Heart right ventricle (tissue), 16 donors: ENCODE measurements at regions not wholly inside any gene's neighbourhood (a gene's known extent, or its start where the extent isn't known, plus 50 kb on each side); places are given as distances from the start of the nearest gene placed in this dataset.
A peak's percentile ranks its signal among the peaks of the same experiment; 100 is the strongest.

ENCODE experiments used
- ATAC-seq, 8 donors: fragments of 200-7000 bp; cut with Tn5 transposase; one replicate each; pipeline ENCODE4 v1.9.1; 2020; ENCODE audit warnings: mild to moderate bottlenecking in 8 of 8, moderate library complexity in 8 of 8, moderate number of reproducible peaks in 1 of 8
- DNase-seq, 2 donors: peaks; one replicate each; pipeline ENCODE4 v3.0.0-alpha.2; 2020
- H3K27ac ChIP-seq, 10 donors: fragments of 200-600 bp; sonication (generic) in 2 of 10; one replicate each; pipeline versions ENCODE4 v1.5.0 to v1.8.0; 2020 to 2022; ENCODE audit warnings: mild to moderate bottlenecking in 3 of 10
- H3K27me3 ChIP-seq, 7 donors: fragments of 200-600 bp; one replicate each; pipeline ENCODE4 v1.8.0; 2021 to 2022; ENCODE audit warnings: mild to moderate bottlenecking in 2 of 7
- H3K36me3 ChIP-seq, 9 donors: fragments of 200-600 bp; sonication (generic) in 1 of 9; one replicate each; pipeline versions ENCODE4 v1.5.0 to v1.8.0; 2020 to 2022; ENCODE audit warnings: mild to moderate bottlenecking in 2 of 9
- H3K4me1 ChIP-seq, 9 donors: fragments of 200-600 bp; sonication (generic) in 1 of 9; one replicate each; pipeline versions ENCODE4 v1.5.0 to v1.8.0; 2020 to 2022; ENCODE audit warnings: mild to moderate bottlenecking in 4 of 9
- H3K4me3 ChIP-seq, 10 donors: fragments of 200-600 bp; sonication (generic) in 2 of 10; one replicate each; pipeline versions ENCODE4 v1.5.0 to v1.8.0; 2020 to 2022; ENCODE audit warnings: mild to moderate bottlenecking in 7 of 10, moderate library complexity in 2 of 10
- H3K9me3 ChIP-seq, 11 donors: fragments of 200-600 bp in 10 of 11; sonication (generic) in 2 of 11; one replicate each; pipeline versions ENCODE4 v1.5.0 to v1.8.0; 2013 to 2022; ENCODE audit warnings: mild to moderate bottlenecking in 2 of 11, control low read depth in 1 of 11, moderate library complexity in 1 of 11
- CTCF ChIP-seq, 9 donors: fragments of 200-600 bp; sonication (generic) in 2 of 9; IDR thresholded peaks; one replicate each; pipeline versions ENCODE4 v1.5.0 to v1.8.0; 2021 to 2022; ENCODE audit warnings: antibody characterized with exemption in 9 of 9, mild to moderate bottlenecking in 5 of 9, moderate library complexity in 1 of 9
- WGBS, 2 donors: extraction: QIAGEN DNeasy Blood & Tissue Kit; methylation state at CpG; one replicate each; pipeline ENCODE4 v1.1.7; 2013; ENCODE audit warnings: inconsistent platforms in 1 of 2; 5-methylcytosine and 5-hydroxymethylcytosine counted together
- intact Hi-C, 10 donors: fragments of 100-400 bp; cut with DNase I; formaldehyde crosslinking; loops; one replicate each; pipeline versions ENCODE4 v1.11.1 to v1.14.2; 2022
- donor health status: Arrhythmogenic right ventricular cardiomyopathy.
- donor health status: ischemic (EF 13 %, LVEDD 7.1; RV severe dilation, severe dysfunction).
- donor health status: healthy with polysubstance abuse.
- donor health status: DM: no; HTN: yes; CAD: no.
- donor health status: DM: no; HTN: no; CAD: no.
- donor health status: ischemic (EF 25% LVEDD 6.9; RV normal size, moderate dysfunction).
- donor health status: ischemic (EF 25% LVEDD 5.7; RV mildly dilated, moderate dysfunction).
- donor health status: healthy.
- donor health status: DM: yes; HTN: yes; CAD: no.
- donor health status: Ischemic cardiomyopathy.
- donor health status: ischemic (EF 35%, LVEDD 5.7; RV mildly dilated, moderate dysfunction).
- donor health status: nonischemic (EF 11% LVEDD 7.7; RV severe dilation, severe dysfunction).
- donor health status: DM: yes; HTN: yes; CAD: no.
- donor health status: PGD.
- donor health status: ischemic (EF 29% LVEDD 5.4; RV normal size, mild dysfunction).
- donor health status: nonischemic (EF 23%, LVEDD 6.1; RV moderate dilation, normal function).

- Histone ChIP-seq H3K9me3 (no peaks in the 10 kb centered on the region), H3K36me3 (no peaks in the 10 kb centered on the region), H3K4me1 (no peaks in the 10 kb centered on the region), H3K4me3 (no peak overlapping the region), H3K27ac (no peak overlapping the region), H3K27me3 (peaks cover 0 to 35% (median 17%) of the 10 kb centered on the region in 7 donors)
- no peak for DNase-seq
- TF ChIP-seq CTCF (IDR thresholded peaks at IDR 0.05), result no peak
- ATAC-seq, result no peak
- 72 to 76% methylated on average over 5 of the region's 5 CpGs for WGBS, 2 donors
- intact Hi-C loops, result loop anchor here in 2 of 10 donors (2.0 kb wide), 1 partner anchor 37 kb away; no protein-coding TSS in a partner anchor
These were observed 88.0 kb upstream of the PRSS58 start for GRCh38 chr7:142345811-142346210.

- peak in 1 of 2 donors; percentile 33 for DNase-seq
- H3K9me3 ChIP-seq, result no peaks in the 10 kb centered on the region
- intact Hi-C loops, result no loop called here
- WGBS, 2 donors, result 34 to 40% methylated on average over 6 of the region's 6 CpGs
- ATAC-seq, result peak in 4 of 8 donors; percentile 38 to 54 (median 42)
- H3K36me3 ChIP-seq, result no peaks in the 10 kb centered on the region
- no peaks in the 10 kb centered on the region for H3K4me1 ChIP-seq
- no peak overlapping the region for H3K4me3 ChIP-seq
- peak in 5 of 9 donors; percentile 14 to 29 (median 15) for TF ChIP-seq CTCF (IDR thresholded peaks at IDR 0.05)
- no peak overlapping the region for H3K27ac ChIP-seq
- H3K27me3 ChIP-seq, result peaks cover 0 to 8% (median 3%) of the 10 kb centered on the region in 7 donors
These were observed 81.0 kb upstream of the PRSS58 start for GRCh38 chr7:142338633-142339501.

- Histone ChIP-seq H3K9me3 (no peaks in the 10 kb centered on the region), H3K27me3 (peaks cover 0 to 12% (median 0%) of the 10 kb centered on the region in 7 donors), H3K27ac (no peak overlapping the region), H3K4me3 (no peak overlapping the region), H3K4me1 (no peaks in the 10 kb centered on the region), H3K36me3 (no peaks in the 10 kb centered on the region)
- no peak for ATAC-seq
- intact Hi-C loops, result no loop called here
- no peak for DNase-seq
- no peak for TF ChIP-seq CTCF (IDR thresholded peaks at IDR 0.05)
- 42 to 47% methylated on average over 8 of the region's 8 CpGs for WGBS, 2 donors
These were observed 79.5 kb upstream of the PRSS58 start for GRCh38 chr7:142337054-142338001.

- H3K36me3 ChIP-seq, result no peaks in the 10 kb centered on the region
- intact Hi-C loops, result no loop called here
- H3K4me3 ChIP-seq, result no peak overlapping the region
- H3K4me1 ChIP-seq, result no peaks in the 10 kb centered on the region
- H3K27ac ChIP-seq, result no peak overlapping the region
- no peaks in the 10 kb centered on the region for H3K9me3 ChIP-seq
- H3K27me3 ChIP-seq, result peaks cover 0 to 12% (median 6%) of the 10 kb centered on the region in 7 donors
- TF ChIP-seq CTCF (IDR thresholded peaks at IDR 0.05), result no peak
- ATAC-seq (no peak), DNase-seq (no peak)
- WGBS, 2 donors, result 92 to 96% methylated on average over 1 of the region's 1 CpG
These were observed 76.9 kb upstream of the PRSS58 start for GRCh38 chr7:142334806-142335205.
